GM23338 (cell line): ENCODE measurements at regions not wholly inside any gene's neighbourhood (a gene's known extent, or its start where the extent isn't known, plus 50 kb on each side); places are given as distances from the start of the nearest gene placed in this dataset.

ENCODE experiments used
- ATAC-seq: fragments of 200-7000 bp; cut with Tn5 transposase; 3 replicates; pipeline ENCODE4 v1.9.1; 2020
- DNase-seq: peaks from one replicate; pipeline ENCODE4 v3.0.0-alpha.2; 2015; ENCODE audit warnings: low spot score
- H2AFZ ChIP-seq: fragments of 200-600 bp; sonication (generic); 2 replicates; pipeline ENCODE4 v1.8.0; 2016; ENCODE audit warnings: antibody characterized with exemption, mild to moderate bottlenecking, moderate library complexity
- H3F3A ChIP-seq: fragments of 200-600 bp; sonication (generic); replicated peaks from 2 replicates; pipeline ENCODE4 v1.8.0; 2017; ENCODE audit warnings: antibody characterized with exemption, mixed run types, low read depth
- H3K27ac ChIP-seq: fragments of 200-600 bp; sonication (generic); 2 replicates; pipeline ENCODE4 v1.6.1; 2016; ENCODE audit warnings: low read depth
- H3K27me3 ChIP-seq: fragments of 200-600 bp; sonication (generic); 2 replicates; pipeline ENCODE4 v1.8.0; 2016; ENCODE audit warnings: mild to moderate bottlenecking, mixed run types, moderate library complexity; ENCODE audit not compliant: insufficient read depth
- H3K36me3 ChIP-seq: fragments of 200-600 bp; sonication (generic); 2 replicates; pipeline ENCODE4 v1.8.0; 2016; ENCODE audit warnings: mild to moderate bottlenecking; ENCODE audit not compliant: insufficient read depth
- H3K4me1 ChIP-seq: fragments of 200-600 bp; sonication (generic); 2 replicates; pipeline ENCODE4 v1.8.0; 2016; ENCODE audit warnings: mild to moderate bottlenecking, moderate library complexity; ENCODE audit not compliant: insufficient read depth
- H3K4me2 ChIP-seq: fragments of 200-600 bp; sonication (generic); 2 replicates; pipeline ENCODE4 v1.7.1; 2017; ENCODE audit warnings: mixed run types
- H3K4me3 ChIP-seq: fragments of 200-600 bp; sonication (generic); 2 replicates; pipeline ENCODE4 v1.6.1; 2016; ENCODE audit warnings: mixed run types
- H3K79me2 ChIP-seq: fragments of 200-600 bp; sonication (generic); replicated peaks from 2 replicates; pipeline ENCODE4 v1.8.0; 2017; ENCODE audit warnings: mild to moderate bottlenecking; ENCODE audit not compliant: insufficient read depth
- H3K9me2 ChIP-seq: fragments of 200-600 bp; sonication (generic); 2 replicates; pipeline ENCODE4 v1.8.0; 2017; ENCODE audit not compliant: insufficient read depth
- H4K20me1 ChIP-seq: fragments of 200-600 bp; sonication (generic); replicated peaks from 2 replicates; pipeline ENCODE4 v1.8.0; 2017; ENCODE audit warnings: mild to moderate bottlenecking; ENCODE audit not compliant: insufficient read depth
- H3K27ac Mint-ChIP-seq: 2 replicates; pipeline ENCODE4 v1.8.0; 2020; ENCODE audit warnings: inconsistent platforms, mild to moderate bottlenecking, moderate library complexity, mixed read lengths
- H3K27me3 Mint-ChIP-seq: 3 replicates; pipeline ENCODE4 v1.8.0; 2022; ENCODE audit warnings: low read depth, mild to moderate bottlenecking, moderate library complexity, mixed read lengths, inconsistent platforms; ENCODE audit not compliant: insufficient read depth, poor library complexity
- H3K36me3 Mint-ChIP-seq: 3 replicates; pipeline ENCODE4 v1.8.0; 2021; ENCODE audit warnings: low read depth, mild to moderate bottlenecking, inconsistent platforms, moderate library complexity, mixed read lengths
- H3K4me1 Mint-ChIP-seq: 3 replicates; pipeline ENCODE4 v1.8.0; 2020; ENCODE audit warnings: mild to moderate bottlenecking, inconsistent platforms, mixed read lengths
- H3K4me3 Mint-ChIP-seq: 3 replicates; pipeline ENCODE4 v1.8.0; 2021; ENCODE audit warnings: moderate library complexity, mild to moderate bottlenecking, inconsistent platforms, mixed read lengths
- H3K9me3 Mint-ChIP-seq: 3 replicates; pipeline ENCODE4 v1.8.0; 2020; ENCODE audit warnings: moderate library complexity, mild to moderate bottlenecking, inconsistent platforms, mixed read lengths
- CREB1 ChIP-seq: fragments of 250-450 bp; sonication (Bioruptor Pico); IDR thresholded peaks from 2 replicates; pipeline ENCODE4 v1.5.0; 2020; ENCODE audit warnings: low read depth, mild to moderate bottlenecking, moderate library complexity
- ETS1 ChIP-seq: IDR thresholded peaks from 2 replicates; pipeline ENCODE4 v1.6.1; 2016; ENCODE audit warnings: antibody characterized with exemption
- EZH2 ChIP-seq: fragments of 200-600 bp; sonication (generic); IDR thresholded peaks from one replicate; pipeline ENCODE4 v1.8.0; 2017; ENCODE audit warnings: antibody characterized with exemption, mild to moderate bottlenecking, low read depth; ENCODE audit not compliant: unreplicated experiment
- EZH2phosphoT487 ChIP-seq: fragments of 200-600 bp; sonication (generic); IDR thresholded peaks from one replicate; pipeline ENCODE4 v1.8.1; 2018; ENCODE audit warnings: antibody characterized with exemption; ENCODE audit not compliant: unreplicated experiment
- JUNB ChIP-seq: IDR thresholded peaks from one replicate; pipeline ENCODE4 v1.6.1; 2016; ENCODE audit warnings: antibody characterized with exemption; ENCODE audit not compliant: unreplicated experiment
- NANOG ChIP-seq: IDR thresholded peaks from 2 replicates; pipeline ENCODE4 v1.6.1; 2016; ENCODE audit warnings: antibody characterized with exemption, borderline replicate concordance
- POLR2AphosphoS5 ChIP-seq: IDR thresholded peaks from 2 replicates; pipeline ENCODE4 v1.6.1; 2016; ENCODE audit warnings: antibody characterized with exemption, low read depth
- STAT1 ChIP-seq: IDR thresholded peaks from one replicate; pipeline ENCODE4 v1.6.1; 2016; ENCODE audit warnings: antibody characterized with exemption; ENCODE audit not compliant: unreplicated experiment
- ZNF114 ChIP-seq: fragments of 250-450 bp; sonication (Bioruptor Pico); IDR thresholded peaks from 2 replicates; pipeline ENCODE4 v1.5.0; 2020; ENCODE audit warnings: mild to moderate bottlenecking, moderate library complexity
- ZNF331 ChIP-seq: fragments of 250-450 bp; sonication (Bioruptor Pico); IDR thresholded peaks from 2 replicates; pipeline ENCODE4 v1.5.0; 2020; ENCODE audit warnings: low read depth, mild to moderate bottlenecking, moderate library complexity
- TF ChIP-seq, protein P1 (sequence below): IDR thresholded peaks from one replicate; pipeline ENCODE4 v1.6.1; 2018; ENCODE audit warnings: antibody characterized with exemption; ENCODE audit not compliant: unreplicated experiment
- TF ChIP-seq, protein P2 (sequence below), 2 experiments: fragments of 200-600 bp in 1 of 2; sonication (generic) in 1 of 2; conservative IDR thresholded peaks; 2 replicates each; pipeline versions ENCODE4 v1.5.1 to v1.6.1; 2016 to 2017; ENCODE audit warnings: antibody characterized with exemption in 2 of 2, low read depth in 2 of 2, mild to moderate bottlenecking in 2 of 2, moderate library complexity in 1 of 2

GRCh38 chr10:4093438-4093837 lies 308.4 kb upstream of the KLF6 start (continued):
- no peak for TF ChIP-seq JUNB
- TF ChIP-seq, protein P1, sequence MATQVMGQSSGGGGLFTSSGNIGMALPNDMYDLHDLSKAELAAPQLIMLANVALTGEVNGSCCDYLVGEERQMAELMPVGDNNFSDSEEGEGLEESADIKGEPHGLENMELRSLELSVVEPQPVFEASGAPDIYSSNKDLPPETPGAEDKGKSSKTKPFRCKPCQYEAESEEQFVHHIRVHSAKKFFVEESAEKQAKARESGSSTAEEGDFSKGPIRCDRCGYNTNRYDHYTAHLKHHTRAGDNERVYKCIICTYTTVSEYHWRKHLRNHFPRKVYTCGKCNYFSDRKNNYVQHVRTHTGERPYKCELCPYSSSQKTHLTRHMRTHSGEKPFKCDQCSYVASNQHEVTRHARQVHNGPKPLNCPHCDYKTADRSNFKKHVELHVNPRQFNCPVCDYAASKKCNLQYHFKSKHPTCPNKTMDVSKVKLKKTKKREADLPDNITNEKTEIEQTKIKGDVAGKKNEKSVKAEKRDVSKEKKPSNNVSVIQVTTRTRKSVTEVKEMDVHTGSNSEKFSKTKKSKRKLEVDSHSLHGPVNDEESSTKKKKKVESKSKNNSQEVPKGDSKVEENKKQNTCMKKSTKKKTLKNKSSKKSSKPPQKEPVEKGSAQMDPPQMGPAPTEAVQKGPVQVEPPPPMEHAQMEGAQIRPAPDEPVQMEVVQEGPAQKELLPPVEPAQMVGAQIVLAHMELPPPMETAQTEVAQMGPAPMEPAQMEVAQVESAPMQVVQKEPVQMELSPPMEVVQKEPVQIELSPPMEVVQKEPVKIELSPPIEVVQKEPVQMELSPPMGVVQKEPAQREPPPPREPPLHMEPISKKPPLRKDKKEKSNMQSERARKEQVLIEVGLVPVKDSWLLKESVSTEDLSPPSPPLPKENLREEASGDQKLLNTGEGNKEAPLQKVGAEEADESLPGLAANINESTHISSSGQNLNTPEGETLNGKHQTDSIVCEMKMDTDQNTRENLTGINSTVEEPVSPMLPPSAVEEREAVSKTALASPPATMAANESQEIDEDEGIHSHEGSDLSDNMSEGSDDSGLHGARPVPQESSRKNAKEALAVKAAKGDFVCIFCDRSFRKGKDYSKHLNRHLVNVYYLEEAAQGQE, result no peak
- no peak for TF ChIP-seq EZH2
- TF ChIP-seq NANOG, result no peak
- no peak for TF ChIP-seq POLR2AphosphoS5
- no peak for TF ChIP-seq ZNF331 (CRISPR knock-in tag)
- TF ChIP-seq EZH2phosphoT487, result no peak
- TF ChIP-seq, protein P2, sequence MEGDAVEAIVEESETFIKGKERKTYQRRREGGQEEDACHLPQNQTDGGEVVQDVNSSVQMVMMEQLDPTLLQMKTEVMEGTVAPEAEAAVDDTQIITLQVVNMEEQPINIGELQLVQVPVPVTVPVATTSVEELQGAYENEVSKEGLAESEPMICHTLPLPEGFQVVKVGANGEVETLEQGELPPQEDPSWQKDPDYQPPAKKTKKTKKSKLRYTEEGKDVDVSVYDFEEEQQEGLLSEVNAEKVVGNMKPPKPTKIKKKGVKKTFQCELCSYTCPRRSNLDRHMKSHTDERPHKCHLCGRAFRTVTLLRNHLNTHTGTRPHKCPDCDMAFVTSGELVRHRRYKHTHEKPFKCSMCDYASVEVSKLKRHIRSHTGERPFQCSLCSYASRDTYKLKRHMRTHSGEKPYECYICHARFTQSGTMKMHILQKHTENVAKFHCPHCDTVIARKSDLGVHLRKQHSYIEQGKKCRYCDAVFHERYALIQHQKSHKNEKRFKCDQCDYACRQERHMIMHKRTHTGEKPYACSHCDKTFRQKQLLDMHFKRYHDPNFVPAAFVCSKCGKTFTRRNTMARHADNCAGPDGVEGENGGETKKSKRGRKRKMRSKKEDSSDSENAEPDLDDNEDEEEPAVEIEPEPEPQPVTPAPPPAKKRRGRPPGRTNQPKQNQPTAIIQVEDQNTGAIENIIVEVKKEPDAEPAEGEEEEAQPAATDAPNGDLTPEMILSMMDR (conservative IDR thresholded peaks at IDR 0.05; ENCODE audit: low read depth in 2 of 2), result no peak
- TF ChIP-seq CREB1 (CRISPR knock-in tag), result no peak

GRCh38 chr10:4088354-4089066 lies 303.5 kb upstream of the KLF6 start:
- ATAC-seq, result no peak
- H3K27me3 ChIP-seq, result no peaks in the 10 kb centered on the region
- TF ChIP-seq, protein P2 (conservative IDR thresholded peaks at IDR 0.05; ENCODE audit: low read depth in 2 of 2), result no peak
- TF ChIP-seq POLR2AphosphoS5 (no peak), ZNF114 (CRISPR knock-in tag) (no peak), CREB1 (CRISPR knock-in tag) (no peak), EZH2 (no peak), NANOG (no peak), ETS1 (no peak), EZH2phosphoT487 (no peak), ZNF331 (CRISPR knock-in tag) (no peak), JUNB (no peak), STAT1 (no peak)
- TF ChIP-seq, protein P1, result no peak

More at GRCh38 chr10:4088354-4089066, 303.5 kb upstream of the KLF6 start:
- Histone ChIP-seq H3K36me3 (no peaks in the 10 kb centered on the region), H3K4me2 (no peak overlapping the region), H3K27ac (no peak overlapping the region), H3K79me2 (no peaks in the 10 kb centered on the region), H3F3A (no peaks in the 10 kb centered on the region), H4K20me1 (no peaks in the 10 kb centered on the region), H3K9me2 (0 out of 2 replicates have a peak, but pooled peaks cover 11% of the 10 kb centered on the region), H2AFZ (no peak overlapping the region), H3K4me1 (peaks cover 3% of the 10 kb centered on the region), H3K4me3 (no peak overlapping the region)
- Mint-ChIP-seq H3K27me3 (no peaks in the 10 kb centered on the region), H3K36me3 (no peaks in the 10 kb centered on the region), H3K27ac (no peak overlapping the region), H3K4me3 (no peak overlapping the region), H3K4me1 (peaks cover 5% of the 10 kb centered on the region), H3K9me3 (no peaks in the 10 kb centered on the region; the same call in 2 of the 3 replicates)
- DNase-seq, result no peak
